HG02798 (cell line): ENCODE measurements at regions not wholly inside any gene's neighbourhood (a gene's known extent, or its start where the extent isn't known, plus 50 kb on each side); places are given as distances from the start of the nearest gene placed in this dataset.

Experiments used
- ATAC-seq: cut with Tn5 transposase; IDR thresholded peaks from one replicate; pipeline ENCODE4 v1.9.1; 2021; ENCODE audit warnings: mild to moderate bottlenecking; ENCODE audit not compliant: unreplicated experiment, poor library complexity

- no peak for ATAC-seq
Observed at GRCh38 chr5:166369346-166369745, 1922.1 kb upstream of the WWC1 start.

DNA sequence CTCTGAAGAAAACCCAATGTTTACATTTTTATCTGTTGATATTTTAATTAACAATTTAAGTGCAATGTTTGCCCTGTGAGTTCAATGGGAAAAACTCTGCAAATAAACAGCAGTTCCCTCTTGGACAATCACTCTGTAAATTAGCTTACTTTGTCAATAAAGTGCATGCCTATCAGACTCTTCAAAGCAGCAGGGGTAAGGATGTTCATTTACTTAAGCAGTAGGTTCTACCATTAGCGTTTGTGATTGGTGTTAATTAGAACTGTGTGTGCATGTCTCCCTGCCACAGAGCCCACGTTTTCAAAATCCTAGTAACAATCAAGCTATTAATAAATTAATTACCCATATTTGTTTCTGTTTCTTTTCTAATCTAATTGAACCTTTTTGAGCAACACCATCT, 1921.6 kb upstream of the WWC1 start:
- no peak for ATAC-seq

- ATAC-seq, result no peak
Observed at GRCh38 chr5:166370928-166371690, 1920.3 kb upstream of the WWC1 start.

DNA sequence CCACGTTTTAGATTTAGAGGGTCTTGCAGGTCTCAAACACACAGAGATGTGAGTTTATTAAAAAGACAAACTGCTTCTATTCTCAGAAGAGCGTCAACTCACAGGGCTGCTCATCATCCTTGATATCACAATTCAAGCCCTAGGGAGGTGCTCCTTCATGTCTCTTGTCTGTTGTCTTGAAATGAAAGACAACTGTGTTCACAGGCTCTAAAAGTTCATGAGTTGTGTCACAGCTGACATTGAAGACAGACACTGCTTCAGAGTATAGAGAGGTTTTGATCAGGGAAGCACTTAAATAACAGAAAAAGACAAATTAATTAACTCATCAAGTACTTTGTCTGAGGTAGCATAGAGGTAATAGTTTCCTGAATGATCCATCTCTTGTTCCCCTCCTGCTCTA, 1917.6 kb upstream of the WWC1 start:
- ATAC-seq, result no peak

DNA sequence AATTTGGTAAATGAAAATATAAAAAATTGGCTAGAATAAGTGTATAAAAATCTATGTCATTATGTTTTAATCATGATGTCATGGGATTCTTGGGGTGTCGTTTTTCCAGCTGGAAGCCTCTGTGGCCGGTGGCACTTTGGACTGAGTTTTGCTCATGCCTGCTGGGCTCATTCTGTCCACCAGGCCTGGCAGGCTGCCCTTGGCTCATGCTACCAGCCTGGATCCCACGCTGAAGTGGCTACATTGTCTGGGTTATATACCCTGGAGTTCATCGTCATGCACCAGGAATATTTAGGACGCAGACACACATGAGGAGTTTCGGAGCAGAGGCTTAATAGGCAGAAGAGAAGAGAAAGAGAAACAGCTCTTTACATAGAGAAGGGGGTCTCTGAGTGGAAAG, 1913.7 kb upstream of the WWC1 start:
- ATAC-seq, result no peak

- no peak for ATAC-seq
Observed at GRCh38 chr5:166379517-166379916, 1911.9 kb upstream of the WWC1 start.

- ATAC-seq, result no peak
Observed at GRCh38 chr5:166382031-166382430, 1909.4 kb upstream of the WWC1 start.

DNA sequence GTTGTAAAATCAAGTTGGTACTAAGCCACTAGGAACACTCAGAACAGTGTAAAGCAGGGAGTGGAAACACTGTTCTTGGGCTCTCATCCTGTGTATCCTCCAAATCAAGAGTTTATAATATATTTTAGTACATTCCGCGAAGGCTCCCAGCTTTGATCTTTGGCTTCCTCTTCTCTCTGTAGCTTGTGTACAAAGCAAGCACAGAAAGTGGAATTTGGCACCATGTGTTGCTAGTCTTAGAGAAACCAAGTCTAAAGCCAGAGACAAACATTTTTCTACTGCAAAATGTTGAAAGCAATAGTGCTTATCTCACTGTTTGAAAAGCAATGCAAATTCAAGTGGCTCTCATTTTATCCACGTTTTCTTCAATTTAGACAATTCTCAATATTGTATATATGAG, 1893.3 kb upstream of the WWC1 start:
- no peak for ATAC-seq

- no peak for ATAC-seq
Observed at GRCh38 chr5:166399781-166400180, 1891.7 kb upstream of the WWC1 start.

DNA sequence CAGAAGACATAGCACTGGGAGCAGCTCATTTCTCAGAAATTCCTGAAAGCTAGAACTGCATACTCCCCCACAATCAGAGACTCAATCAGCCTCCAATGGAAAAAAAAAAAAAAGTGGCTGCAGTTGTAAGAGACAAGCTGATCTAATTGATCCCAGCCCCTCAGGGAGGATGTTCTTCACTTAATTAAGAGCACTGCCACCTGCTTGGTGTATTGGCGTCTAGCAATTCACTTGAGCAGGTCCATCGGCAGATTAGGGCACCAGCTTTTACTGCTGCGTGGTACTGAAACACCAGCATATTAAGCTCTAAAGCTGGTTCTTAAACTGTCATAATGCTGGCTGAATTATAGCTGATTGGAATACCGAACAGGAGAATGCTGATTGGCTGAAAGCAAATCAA, 1890.1 kb upstream of the WWC1 start:
- ATAC-seq, result no peak

DNA sequence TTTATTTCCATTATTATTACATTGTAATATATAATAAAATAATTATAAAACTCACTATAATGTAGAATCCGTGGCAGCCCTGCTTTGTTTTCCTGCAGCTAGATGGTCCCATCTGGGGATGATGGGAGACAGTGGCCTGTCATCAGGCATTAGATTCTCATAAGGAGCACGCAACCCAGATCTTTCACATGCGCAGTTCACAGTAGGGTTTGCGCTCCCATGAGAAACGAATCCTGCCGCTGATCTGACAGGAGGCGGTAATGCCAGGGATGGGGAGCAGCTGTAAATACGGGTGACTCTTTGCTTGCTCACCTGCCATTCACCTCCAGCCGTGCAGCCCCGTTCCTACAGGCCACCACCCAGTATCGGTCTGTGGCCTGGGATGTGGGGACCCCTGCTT, 1879.3 kb upstream of the WWC1 start:
- no peak for ATAC-seq

GRCh38 chr5:166427211-166427610, 1864.2 kb upstream of the WWC1 start:
- no peak for ATAC-seq

DNA sequence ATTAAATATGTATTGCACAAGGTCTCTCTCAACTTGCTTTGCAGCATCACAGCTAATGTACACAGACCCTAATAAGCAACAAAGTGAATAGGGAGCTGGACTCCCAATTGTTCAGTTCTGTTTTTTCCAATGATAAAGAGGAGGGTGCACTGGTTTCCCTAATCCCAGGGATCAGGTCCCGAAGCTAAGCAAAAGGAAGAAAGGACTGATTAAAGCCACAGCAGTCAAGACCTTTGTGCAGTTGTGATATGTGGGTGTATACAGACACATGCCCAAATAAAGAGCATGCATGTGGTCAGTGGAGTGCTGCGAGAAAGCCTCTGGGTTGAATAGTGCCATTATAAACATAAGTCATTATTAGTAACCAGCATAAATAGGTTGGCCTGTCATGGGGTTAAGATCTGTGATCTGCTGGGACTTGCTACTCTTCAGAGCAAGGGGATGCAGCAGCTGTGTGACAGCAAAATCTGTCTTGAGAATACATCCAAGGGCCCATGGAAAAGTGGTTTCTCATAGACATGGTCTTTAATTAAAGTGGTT, 1863.1 kb upstream of the WWC1 start:
- no peak for ATAC-seq

- no peak for ATAC-seq
Observed at GRCh38 chr5:166430491-166431319, 1860.7 kb upstream of the WWC1 start.

DNA sequence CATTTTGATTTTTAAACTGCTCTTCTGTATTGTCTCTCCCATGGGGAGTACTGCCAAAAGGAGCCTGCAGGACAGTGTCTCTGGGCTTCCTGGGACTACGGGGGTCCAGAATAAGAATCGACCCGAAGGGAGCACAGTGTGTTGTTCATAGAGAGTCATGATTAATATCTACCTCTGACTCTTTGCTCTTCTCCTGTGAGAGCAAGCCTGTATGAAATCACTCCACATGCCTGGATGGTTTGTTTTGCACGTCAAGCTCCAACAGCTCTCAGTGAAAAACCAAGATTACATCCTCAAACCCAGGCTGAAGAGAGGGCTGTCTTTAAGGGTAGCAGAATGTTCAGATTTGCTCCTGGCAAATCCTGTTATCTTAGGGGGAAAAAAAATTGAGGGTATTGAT, 1860.0 kb upstream of the WWC1 start:
- ATAC-seq, result no peak

DNA sequence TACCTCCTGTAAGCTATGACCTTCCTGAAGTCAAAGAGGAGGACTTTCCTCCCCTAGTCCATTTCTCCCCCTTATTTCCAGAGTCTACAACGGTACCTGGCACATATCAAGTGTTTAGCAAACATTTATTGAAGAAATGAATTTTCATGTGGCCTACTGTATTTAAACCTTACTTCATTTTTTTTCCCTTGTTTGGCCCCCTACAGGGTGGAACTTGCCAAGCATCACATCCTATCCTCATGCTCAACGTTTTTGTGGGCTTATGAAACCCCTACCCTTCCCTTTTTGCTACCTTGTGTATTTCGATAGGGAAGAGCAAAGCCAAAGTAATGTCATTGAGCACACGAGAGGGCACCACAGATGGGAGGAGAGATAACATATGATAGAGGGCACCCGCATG, 1857.8 kb upstream of the WWC1 start:
- no peak for ATAC-seq

GRCh38 chr5:166436872-166437271, 1854.6 kb upstream of the WWC1 start:
- no peak for ATAC-seq

GRCh38 chr5:166486348-166486747, 1805.1 kb upstream of the WWC1 start:
- ATAC-seq, result no peak

GRCh38 chr5:166488560-166488959, 1802.9 kb upstream of the WWC1 start:
- ATAC-seq, result no peak

- no peak for ATAC-seq
Observed at GRCh38 chr5:166493040-166493439, 1798.4 kb upstream of the WWC1 start.

GRCh38 chr5:166493612-166494011, 1797.8 kb upstream of the WWC1 start:
- no peak for ATAC-seq
